Erythroblast (primary cell): ENCODE measurements at regions not wholly inside any gene's neighbourhood (a gene's known extent, or its start where the extent isn't known, plus 50 kb on each side); places are given as distances from the start of the nearest gene placed in this dataset.

ENCODE experiments used
- GATA1 ChIP-seq: IDR thresholded peaks from 2 replicates; pipeline ENCODE4 v1.6.1; 2011; ENCODE audit warnings: low read depth, mild to moderate bottlenecking, control low read depth, low read length, moderate library complexity
- POLR2A ChIP-seq: IDR thresholded peaks from 2 replicates; pipeline ENCODE4 v1.6.1; 2011; ENCODE audit warnings: mild to moderate bottlenecking, low read length

DNA sequence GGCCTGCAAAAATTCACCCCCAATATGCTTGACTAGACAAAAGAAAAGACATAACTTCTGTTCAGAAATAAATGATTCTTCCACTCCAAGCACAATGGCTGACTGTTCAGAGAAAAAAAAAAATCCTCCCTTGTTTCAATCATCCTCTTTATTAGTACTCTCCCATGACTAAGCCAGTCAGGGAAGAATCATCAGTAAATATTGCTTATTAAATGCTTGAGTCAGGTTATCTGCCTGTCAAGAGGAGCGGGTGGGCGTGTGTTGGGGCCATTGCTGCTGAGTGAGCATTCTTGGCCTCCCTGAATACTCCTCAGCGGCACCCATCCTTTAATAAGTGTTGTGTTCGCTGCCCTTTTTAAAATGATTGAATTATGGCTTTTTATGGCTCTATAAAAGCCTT lies 1334.8 kb upstream of the CELF4 start:
- TF ChIP-seq POLR2A: no peak
- TF ChIP-seq GATA1: no peak
